Lower lobe of right lung (tissue), 2 donors: ENCODE measurements at regions not wholly inside any gene's neighbourhood (a gene's known extent, or its start where the extent isn't known, plus 50 kb on each side); places are given as distances from the start of the nearest gene placed in this dataset.

Experiments
- ATAC-seq, 2 donors: fragments of 200-7000 bp; cut with Tn5 transposase; one replicate each; pipeline ENCODE4 v1.9.1; 2020 to 2022; ENCODE audit warnings: mild to moderate bottlenecking in 2 of 2, moderate library complexity in 2 of 2
- DNase-seq: peaks from one replicate; pipeline ENCODE4 v3.0.0-alpha.2; 2020
- H3K27ac ChIP-seq: fragments of 200-600 bp; one replicate; pipeline ENCODE4 v1.8.0; 2022
- H3K27me3 ChIP-seq: fragments of 200-600 bp; one replicate; pipeline ENCODE4 v1.8.0; 2022; ENCODE audit warnings: low read depth
- H3K36me3 ChIP-seq: fragments of 200-600 bp; one replicate; pipeline ENCODE4 v1.8.0; 2022; ENCODE audit warnings: mild to moderate bottlenecking
- H3K4me1 ChIP-seq: fragments of 200-600 bp; one replicate; pipeline ENCODE4 v1.8.0; 2022
- H3K4me3 ChIP-seq: fragments of 200-600 bp; one replicate; pipeline ENCODE4 v1.8.0; 2022; ENCODE audit warnings: mild to moderate bottlenecking
- H3K9me3 ChIP-seq: fragments of 200-600 bp; one replicate; pipeline ENCODE4 v1.8.0; 2022
- intact Hi-C: fragments of 100-400 bp; cut with DNase I; formaldehyde crosslinking; loops from one replicate; pipeline ENCODE4 v1.11.0; 2022
- TF ChIP-seq, protein P1 (sequence below): fragments of 200-600 bp; IDR thresholded peaks from one replicate; pipeline ENCODE4 v1.8.0; 2022; ENCODE audit warnings: antibody characterized with exemption, mild to moderate bottlenecking
- donor health status: DM: no; HTN: yes; CAD: no; lungs with severe emphysema.

- Histone ChIP-seq H3K27me3 (no peaks in the 10 kb centered on the region), H3K9me3 (peaks cover 17% of the 10 kb centered on the region), H3K36me3 (no peaks in the 10 kb centered on the region), H3K4me3 (no peak overlapping the region), H3K27ac (no peak overlapping the region), H3K4me1 (no peaks in the 10 kb centered on the region)
- intact Hi-C loops, result no loop called here
- DNase-seq (no peak), ATAC-seq (no peak)
- TF ChIP-seq, protein P1, sequence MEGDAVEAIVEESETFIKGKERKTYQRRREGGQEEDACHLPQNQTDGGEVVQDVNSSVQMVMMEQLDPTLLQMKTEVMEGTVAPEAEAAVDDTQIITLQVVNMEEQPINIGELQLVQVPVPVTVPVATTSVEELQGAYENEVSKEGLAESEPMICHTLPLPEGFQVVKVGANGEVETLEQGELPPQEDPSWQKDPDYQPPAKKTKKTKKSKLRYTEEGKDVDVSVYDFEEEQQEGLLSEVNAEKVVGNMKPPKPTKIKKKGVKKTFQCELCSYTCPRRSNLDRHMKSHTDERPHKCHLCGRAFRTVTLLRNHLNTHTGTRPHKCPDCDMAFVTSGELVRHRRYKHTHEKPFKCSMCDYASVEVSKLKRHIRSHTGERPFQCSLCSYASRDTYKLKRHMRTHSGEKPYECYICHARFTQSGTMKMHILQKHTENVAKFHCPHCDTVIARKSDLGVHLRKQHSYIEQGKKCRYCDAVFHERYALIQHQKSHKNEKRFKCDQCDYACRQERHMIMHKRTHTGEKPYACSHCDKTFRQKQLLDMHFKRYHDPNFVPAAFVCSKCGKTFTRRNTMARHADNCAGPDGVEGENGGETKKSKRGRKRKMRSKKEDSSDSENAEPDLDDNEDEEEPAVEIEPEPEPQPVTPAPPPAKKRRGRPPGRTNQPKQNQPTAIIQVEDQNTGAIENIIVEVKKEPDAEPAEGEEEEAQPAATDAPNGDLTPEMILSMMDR, result no peak
Observed at GRCh38 chr6:67459556-67459955, 1175.5 kb upstream of the ADGRB3 start.

GRCh38 chr6:67458265-67458664 is 1176.8 kb upstream of the ADGRB3 start:
- Histone ChIP-seq H3K4me3 (no peak overlapping the region), H3K4me1 (no peaks in the 10 kb centered on the region), H3K27me3 (no peaks in the 10 kb centered on the region), H3K27ac (no peak overlapping the region), H3K9me3 (peaks cover 17% of the 10 kb centered on the region), H3K36me3 (no peaks in the 10 kb centered on the region)
- DNase-seq (no peak), ATAC-seq (no peak)
- TF ChIP-seq, protein P1, result no peak
- intact Hi-C loops, result no loop called here

DNA sequence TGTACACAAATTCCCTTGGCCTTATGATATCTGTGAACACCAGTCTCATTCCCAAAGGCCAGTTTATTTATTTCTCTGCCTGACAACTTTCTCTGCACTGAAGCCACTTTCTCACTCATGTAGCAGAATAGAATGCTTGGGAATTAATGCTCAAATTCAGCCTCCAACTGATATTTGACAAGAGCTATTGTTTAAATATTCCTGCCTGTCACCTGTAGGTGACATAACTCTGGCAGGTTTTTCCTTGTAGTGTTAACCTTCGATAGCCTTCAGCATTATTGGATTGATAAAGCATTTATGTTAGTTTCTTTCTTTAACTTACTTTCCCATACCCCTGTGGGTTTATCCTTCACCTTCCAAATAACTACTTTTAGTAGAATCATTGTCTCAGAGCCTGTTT is 1183.2 kb upstream of the ADGRB3 start:
- DNase-seq, result no peak
- Histone ChIP-seq H3K36me3 (no peaks in the 10 kb centered on the region), H3K27me3 (no peaks in the 10 kb centered on the region), H3K9me3 (no peaks in the 10 kb centered on the region), H3K27ac (no peak overlapping the region), H3K4me1 (no peaks in the 10 kb centered on the region), H3K4me3 (no peak overlapping the region)
- TF ChIP-seq, protein P1, result no peak
- ATAC-seq, result no peak
- intact Hi-C loops, result no loop called here

DNA sequence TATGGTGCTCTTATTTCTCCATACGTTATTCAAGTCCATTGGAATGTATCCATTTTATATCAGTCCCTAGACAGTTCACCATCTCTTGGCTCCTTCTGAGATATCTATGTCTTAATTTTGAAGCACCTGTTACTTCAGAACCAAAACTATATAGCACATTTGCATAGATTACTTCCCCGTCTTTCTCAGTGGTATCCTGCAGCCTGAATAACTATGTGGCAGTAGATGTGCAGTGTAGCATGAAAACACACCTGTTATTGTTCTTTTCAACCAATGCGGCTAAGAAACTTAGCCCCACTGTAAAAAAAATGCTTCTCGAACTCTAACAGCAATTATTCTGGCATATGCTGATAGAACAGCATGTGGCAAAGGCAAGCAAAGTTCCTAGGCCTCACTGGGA is 1184.4 kb upstream of the ADGRB3 start:
- H3K27ac ChIP-seq, result no peak overlapping the region
- H3K4me3 ChIP-seq, result no peak overlapping the region
- no peaks in the 10 kb centered on the region for H3K27me3 ChIP-seq
- H3K36me3 ChIP-seq, result no peaks in the 10 kb centered on the region
- TF ChIP-seq, protein P1, result no peak
- no peaks in the 10 kb centered on the region for H3K4me1 ChIP-seq
- intact Hi-C loops, result no loop called here
- no peak for DNase-seq
- H3K9me3 ChIP-seq, result no peaks in the 10 kb centered on the region
- no peak for ATAC-seq

GRCh38 chr6:67449602-67450001 is 1185.5 kb upstream of the ADGRB3 start:
- ATAC-seq (no peak), DNase-seq (no peak)
- Histone ChIP-seq H3K27ac (no peak overlapping the region), H3K27me3 (no peaks in the 10 kb centered on the region), H3K9me3 (no peaks in the 10 kb centered on the region), H3K4me1 (no peaks in the 10 kb centered on the region), H3K36me3 (no peaks in the 10 kb centered on the region), H3K4me3 (no peak overlapping the region)
- intact Hi-C loops, result no loop called here
- TF ChIP-seq, protein P1, result no peak

GRCh38 chr6:67433124-67433523 is 1202.0 kb upstream of the ADGRB3 start:
- DNase-seq, result no peak
- Histone ChIP-seq H3K4me1 (no peaks in the 10 kb centered on the region), H3K36me3 (no peaks in the 10 kb centered on the region), H3K4me3 (no peak overlapping the region), H3K27me3 (no peaks in the 10 kb centered on the region), H3K9me3 (no peaks in the 10 kb centered on the region), H3K27ac (no peak overlapping the region)
- intact Hi-C loops, result no loop called here
- no peak for ATAC-seq
- TF ChIP-seq, protein P1, result no peak
